HepG2 (cell line): ENCODE measurements at regions not wholly inside any gene's neighbourhood (a gene's known extent, or its start where the extent isn't known, plus 50 kb on each side); places are given as distances from the start of the nearest gene placed in this dataset.

Source experiments
- ATAC-seq: fragments of 200-7000 bp; cut with Tn5 transposase; 3 replicates; pipeline ENCODE4 v1.9.1; 2020; ENCODE audit warnings: mild to moderate bottlenecking, moderate library complexity
- BruUV-seq: library from RNA; stranded (reverse); fragments of 400-500 nt; replicated peaks from 2 replicates; lab custom pipeline; 2021; lab: Mats Ljungman, UMichigan
- CTCF ChIA-PET: fragments of 300-600 bp; formaldehyde crosslinking; extraction: SDS; loops from one replicate; lab custom pipeline; 2021; ENCODE audit warnings: low total read pairs, inconsistent platforms, low intra/inter-chr PET ratio; lab: Yijun Ruan, JAX
- POLR2A ChIA-PET: fragments of 350-600 bp; sonication (Branson Sonifier 250); formaldehyde crosslinking; loops from one replicate; lab custom pipeline; 2020; ENCODE audit warnings: antibody characterized with exemption, inconsistent platforms; lab: Yijun Ruan, JAX
- DNase-seq: peaks from one replicate; pipeline ENCODE4 v3.0.0-alpha.2; 2015; ENCODE audit warnings: low spot score
- FAIRE-seq: peaks from 3 replicates; lab custom pipeline; 2011; peaks lifted over from hg19 to GRCh38; lab: Jason Lieb, UNC
- H2AFZ ChIP-seq: one replicate; pipeline ENCODE4 v1.6.1; 2011; ENCODE audit warnings: low read length, inconsistent platforms
- H3K27ac ChIP-seq: fragments of 300-600 bp; 3 replicates; pipeline ENCODE4 v1.8.0; 2011; ENCODE audit warnings: mixed run types, mild to moderate bottlenecking, mixed read lengths, low read length, inconsistent platforms; ENCODE audit not compliant: insufficient read depth; ENCODE audit errors: extremely low read length
- H3K27me3 ChIP-seq, 2 experiments: fragments of 200-600 bp in 1 of 2; 2 replicates in 1 of 2; 3 replicates in 1 of 2; pipeline versions ENCODE4 v1.6.0 to v1.8.0; 2011; ENCODE audit warnings: low read length in 2 of 2, mild to moderate bottlenecking in 2 of 2, moderate library complexity in 2 of 2, inconsistent platforms in 1 of 2; ENCODE audit not compliant: insufficient read depth in 2 of 2, control insufficient read depth in 1 of 2
- H3K36me3 ChIP-seq, 2 experiments: fragments of 200-600 bp in 1 of 2; replicated peaks in 1 of 2; 2 replicates in 1 of 2; 3 replicates in 1 of 2; pipeline versions ENCODE4 v1.5.1 to v1.8.0; 2011; ENCODE audit warnings: low read length in 2 of 2, inconsistent platforms in 1 of 2; ENCODE audit not compliant: insufficient read depth in 2 of 2, control insufficient read depth in 1 of 2
- H3K4me1 ChIP-seq: 2 replicates; pipeline ENCODE4 v1.5.1; 2012; ENCODE audit warnings: low read length, inconsistent platforms; ENCODE audit not compliant: insufficient read depth
- H3K4me2 ChIP-seq: 2 replicates; pipeline ENCODE4 v1.6.0; 2011; ENCODE audit warnings: low read depth, low read length, inconsistent platforms
- H3K4me3 ChIP-seq, 3 experiments: fragments of 200-600 bp in 1 of 3; sonication (generic), shearing (Covaris generic) in 1 of 3; replicated peaks in 1 of 3; 2 replicates each; pipeline ENCODE4 v1.5.1; 2011 to 2016; ENCODE audit warnings: low read length in 3 of 3, inconsistent platforms in 2 of 3, low read depth in 2 of 3, mild to moderate bottlenecking in 2 of 3, control low read depth in 1 of 3, mixed read lengths in 1 of 3; ENCODE audit not compliant: insufficient read depth in 1 of 3
- H3K79me2 ChIP-seq: one replicate; pipeline ENCODE4 v1.6.1; 2011; ENCODE audit warnings: low read length, inconsistent platforms; ENCODE audit not compliant: insufficient read depth
- H3K9ac ChIP-seq: 2 replicates; pipeline ENCODE4 v1.6.0; 2011; ENCODE audit warnings: mild to moderate bottlenecking, low read depth, low read length, inconsistent platforms; ENCODE audit not compliant: insufficient read depth
- H3K9me3 ChIP-seq: 2 replicates; pipeline ENCODE4 v1.5.1; 2012; ENCODE audit warnings: mild to moderate bottlenecking, low read length
- H4K20me1 ChIP-seq: 2 replicates; pipeline ENCODE4 v1.6.0; 2011; ENCODE audit warnings: inconsistent platforms, mild to moderate bottlenecking, low read length, moderate library complexity; ENCODE audit not compliant: insufficient read depth
- ATF2 ChIP-seq: sonication (generic); formaldehyde crosslinking; IDR thresholded peaks from 2 replicates; pipeline ENCODE4 v1.4.0; 2020; ENCODE audit warnings: missing genetic modification reagents
- MXD1 ChIP-seq: sonication (generic); formaldehyde crosslinking; IDR thresholded peaks from 2 replicates; pipeline ENCODE4 v1.4.0; 2020; ENCODE audit warnings: mild to moderate bottlenecking, missing genetic modification reagents
- MYC ChIP-seq: sonication (generic); formaldehyde crosslinking; IDR thresholded peaks from 2 replicates; pipeline ENCODE4 v1.9.0; 2021; ENCODE audit warnings: missing genetic modification reagents, borderline replicate concordance
- PATZ1 ChIP-seq: sonication (generic); formaldehyde crosslinking; IDR thresholded peaks from 2 replicates; pipeline ENCODE4 v1.4.0; 2020; ENCODE audit warnings: missing genetic modification reagents
- ZFP1 ChIP-seq: IDR thresholded peaks from 2 replicates; pipeline ENCODE4 v1.6.1; 2016
- ZHX1 ChIP-seq: sonication (generic); formaldehyde crosslinking; IDR thresholded peaks from 2 replicates; pipeline ENCODE4 v1.8.1; 2022; ENCODE audit warnings: low read depth, mild to moderate bottlenecking, missing genetic modification reagents
- ZNF225 ChIP-seq: sonication (generic); formaldehyde crosslinking; IDR thresholded peaks from 2 replicates; pipeline ENCODE4 v1.4.0; 2020; ENCODE audit warnings: mild to moderate bottlenecking, missing genetic modification reagents
- ZNF274 ChIP-seq: sonication (generic); formaldehyde crosslinking; IDR thresholded peaks from 2 replicates; pipeline ENCODE4 v1.5.1; 2020; ENCODE audit warnings: mild to moderate bottlenecking, missing genetic modification reagents
- ZNF292 ChIP-seq: sonication (generic); formaldehyde crosslinking; IDR thresholded peaks from 2 replicates; pipeline ENCODE4 v1.8.1; 2022; ENCODE audit warnings: mild to moderate bottlenecking, low read depth, missing genetic modification reagents, borderline replicate concordance
- ZNF343 ChIP-seq: sonication (generic); formaldehyde crosslinking; IDR thresholded peaks from 2 replicates; pipeline ENCODE4 v1.4.0; 2020; ENCODE audit warnings: mild to moderate bottlenecking, missing genetic modification reagents
- WGBS: methylation state at CpG from one replicate; pipeline ENCODE4 v1.1.6; 2017; ENCODE audit warnings: low lambda C conversion rate; 5-methylcytosine and 5-hydroxymethylcytosine counted together
- in situ Hi-C: cut with HindIII; loops from 2 replicates; pipeline ENCODE4 v1.10.0; 2017; ENCODE audit warnings: low pct_unique_long_range_greater_than_20kb; ENCODE audit not compliant: extremely low pct_ligation_motif_present
- intact Hi-C: fragments of 100-400 bp; cut with micrococcal nuclease; formaldehyde crosslinking; loops from one replicate; pipeline ENCODE4 v1.10.0; 2022; ENCODE audit not compliant: unreplicated experiment
- TF ChIP-seq, protein P1 (sequence below): IDR thresholded peaks from 2 replicates; pipeline ENCODE4 v1.6.1; 2012; ENCODE audit warnings: low read length, improper control_type of control experiment
- TF ChIP-seq, protein P2 (sequence below): sonication (generic); formaldehyde crosslinking; IDR thresholded peaks from 2 replicates; pipeline ENCODE4 v1.4.0; 2020; ENCODE audit warnings: missing genetic modification reagents, borderline replicate concordance

DNA sequence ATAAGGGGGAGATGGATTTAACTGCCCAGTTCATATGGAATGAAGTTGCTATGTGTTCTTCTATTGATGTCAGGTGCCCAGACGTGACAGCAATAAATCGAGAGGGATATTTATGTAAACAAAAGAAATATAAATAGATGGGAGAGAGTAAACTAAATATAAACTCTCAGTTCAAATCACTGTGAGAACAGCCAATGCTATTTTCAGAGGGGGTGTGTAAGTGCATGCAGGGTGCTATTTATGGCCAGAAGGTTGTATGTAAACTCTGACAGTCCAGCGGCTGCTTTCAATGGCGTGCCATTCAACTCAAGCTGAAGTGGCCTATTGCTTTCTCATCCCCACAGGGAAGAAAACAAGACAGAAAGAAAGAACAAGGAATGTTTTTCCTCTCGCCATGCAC, 127.2 kb downstream of the KCNA5 start:
- Histone ChIP-seq H3K79me2 (no peaks in the 10 kb centered on the region), H4K20me1 (no peaks in the 10 kb centered on the region), H3K9ac (no peak overlapping the region), H3K36me3 (no peaks in the 10 kb centered on the region), H3K4me3 (no peak overlapping the region), H3K9me3 (no peaks in the 10 kb centered on the region), H3K4me1 (no peaks in the 10 kb centered on the region), H3K4me2 (no peak overlapping the region), H2AFZ (no peak overlapping the region), H3K27me3 (peaks cover 2 to 10% of the 10 kb centered on the region in 2 experiments; a peak in 2 of 5 replicates), H3K27ac (no peak overlapping the region)
- in situ Hi-C loops (no loop called here), intact Hi-C loops (no loop called here)
- 3% methylated on average over 5 of the region's 5 CpGs for WGBS
- ATAC-seq = no peak
- no peak for FAIRE-seq
- POLR2A ChIA-PET = no interaction called here
- CTCF ChIA-PET = no interaction called here
- DNase-seq = no peak
- BruUV-seq = no TSS peak
- TF ChIP-seq ZNF343 (CRISPR knock-in tag) (no peak), ZNF292 (CRISPR knock-in tag) (no peak), ATF2 (CRISPR knock-in tag) (no peak), ZFP1 (CRISPR knock-in tag) (no peak), ZNF274 (CRISPR knock-in tag) (no peak), MYC (no peak), ZNF225 (CRISPR knock-in tag) (no peak), ZHX1 (CRISPR knock-in tag) (no peak), PATZ1 (CRISPR knock-in tag) (no peak), MXD1 (CRISPR knock-in tag) (no peak)
- TF ChIP-seq, protein P1, sequence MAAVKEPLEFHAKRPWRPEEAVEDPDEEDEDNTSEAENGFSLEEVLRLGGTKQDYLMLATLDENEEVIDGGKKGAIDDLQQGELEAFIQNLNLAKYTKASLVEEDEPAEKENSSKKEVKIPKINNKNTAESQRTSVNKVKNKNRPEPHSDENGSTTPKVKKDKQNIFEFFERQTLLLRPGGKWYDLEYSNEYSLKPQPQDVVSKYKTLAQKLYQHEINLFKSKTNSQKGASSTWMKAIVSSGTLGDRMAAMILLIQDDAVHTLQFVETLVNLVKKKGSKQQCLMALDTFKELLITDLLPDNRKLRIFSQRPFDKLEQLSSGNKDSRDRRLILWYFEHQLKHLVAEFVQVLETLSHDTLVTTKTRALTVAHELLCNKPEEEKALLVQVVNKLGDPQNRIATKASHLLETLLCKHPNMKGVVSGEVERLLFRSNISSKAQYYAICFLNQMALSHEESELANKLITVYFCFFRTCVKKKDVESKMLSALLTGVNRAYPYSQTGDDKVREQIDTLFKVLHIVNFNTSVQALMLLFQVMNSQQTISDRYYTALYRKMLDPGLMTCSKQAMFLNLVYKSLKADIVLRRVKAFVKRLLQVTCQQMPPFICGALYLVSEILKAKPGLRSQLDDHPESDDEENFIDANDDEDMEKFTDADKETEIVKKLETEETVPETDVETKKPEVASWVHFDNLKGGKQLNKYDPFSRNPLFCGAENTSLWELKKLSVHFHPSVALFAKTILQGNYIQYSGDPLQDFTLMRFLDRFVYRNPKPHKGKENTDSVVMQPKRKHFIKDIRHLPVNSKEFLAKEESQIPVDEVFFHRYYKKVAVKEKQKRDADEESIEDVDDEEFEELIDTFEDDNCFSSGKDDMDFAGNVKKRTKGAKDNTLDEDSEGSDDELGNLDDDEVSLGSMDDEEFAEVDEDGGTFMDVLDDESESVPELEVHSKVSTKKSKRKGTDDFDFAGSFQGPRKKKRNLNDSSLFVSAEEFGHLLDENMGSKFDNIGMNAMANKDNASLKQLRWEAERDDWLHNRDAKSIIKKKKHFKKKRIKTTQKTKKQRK = no peak
- TF ChIP-seq, protein P2, sequence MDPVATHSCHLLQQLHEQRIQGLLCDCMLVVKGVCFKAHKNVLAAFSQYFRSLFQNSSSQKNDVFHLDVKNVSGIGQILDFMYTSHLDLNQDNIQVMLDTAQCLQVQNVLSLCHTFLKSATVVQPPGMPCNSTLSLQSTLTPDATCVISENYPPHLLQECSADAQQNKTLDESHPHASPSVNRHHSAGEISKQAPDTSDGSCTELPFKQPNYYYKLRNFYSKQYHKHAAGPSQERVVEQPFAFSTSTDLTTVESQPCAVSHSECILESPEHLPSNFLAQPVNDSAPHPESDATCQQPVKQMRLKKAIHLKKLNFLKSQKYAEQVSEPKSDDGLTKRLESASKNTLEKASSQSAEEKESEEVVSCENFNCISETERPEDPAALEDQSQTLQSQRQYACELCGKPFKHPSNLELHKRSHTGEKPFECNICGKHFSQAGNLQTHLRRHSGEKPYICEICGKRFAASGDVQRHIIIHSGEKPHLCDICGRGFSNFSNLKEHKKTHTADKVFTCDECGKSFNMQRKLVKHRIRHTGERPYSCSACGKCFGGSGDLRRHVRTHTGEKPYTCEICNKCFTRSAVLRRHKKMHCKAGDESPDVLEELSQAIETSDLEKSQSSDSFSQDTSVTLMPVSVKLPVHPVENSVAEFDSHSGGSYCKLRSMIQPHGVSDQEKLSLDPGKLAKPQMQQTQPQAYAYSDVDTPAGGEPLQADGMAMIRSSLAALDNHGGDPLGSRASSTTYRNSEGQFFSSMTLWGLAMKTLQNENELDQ (CRISPR knock-in tag) = no peak
